MG63 (cell line): ENCODE measurements at regions not wholly inside any gene's neighbourhood (a gene's known extent, or its start where the extent isn't known, plus 50 kb on each side); places are given as distances from the start of the nearest gene placed in this dataset.

Experiments used
- DNase-seq: peaks from one replicate; pipeline ENCODE4 v3.0.0-alpha.2; 2020
- H3K27me3 ChIP-seq: fragments of 250-450 bp; sonication (Bioruptor Pico); 2 replicates; pipeline ENCODE4 v1.5.1; 2020; ENCODE audit warnings: mild to moderate bottlenecking, moderate library complexity
- H3K36me3 ChIP-seq: fragments of 250-450 bp; sonication (Bioruptor Pico); 2 replicates; pipeline ENCODE4 v1.5.1; 2020; ENCODE audit warnings: mild to moderate bottlenecking, moderate library complexity
- H3K4me3 ChIP-seq: fragments of 250-450 bp; sonication (Bioruptor Pico); 2 replicates; pipeline ENCODE4 v1.5.1; 2020; ENCODE audit warnings: mild to moderate bottlenecking, moderate library complexity
- H3K9me3 ChIP-seq: fragments of 250-450 bp; sonication (Bioruptor Pico); 2 replicates; pipeline ENCODE4 v1.5.1; 2020; ENCODE audit warnings: mild to moderate bottlenecking, moderate library complexity

DNA sequence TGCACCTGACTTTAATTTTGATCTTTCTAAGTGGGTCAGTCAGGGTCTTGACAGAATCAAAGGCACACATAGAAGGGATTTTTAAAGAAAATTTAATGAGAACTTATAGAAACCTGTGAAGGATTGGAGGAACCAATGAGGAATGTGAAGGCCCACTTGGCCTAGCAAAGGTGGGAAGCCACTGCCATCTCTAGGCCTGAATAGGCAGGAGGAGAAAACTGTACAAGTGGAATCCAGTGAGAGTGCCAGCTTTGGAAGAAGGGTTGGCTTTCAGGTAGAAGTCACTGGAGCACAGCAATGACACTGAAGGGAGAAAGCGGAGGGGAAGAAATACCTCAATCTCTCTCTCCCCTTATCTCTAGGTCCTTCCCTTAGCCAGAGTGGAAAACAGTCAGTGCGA is 380.7 kb upstream of the KCNMB2 start:
- 0 out of 2 replicates have a peak, but pooled peaks cover 2% of the 10 kb centered on the region for H3K9me3 ChIP-seq
- DNase-seq: no peak
- no peaks in the 10 kb centered on the region for H3K27me3 ChIP-seq
- no peak overlapping the region for H3K4me3 ChIP-seq
- no peaks in the 10 kb centered on the region for H3K36me3 ChIP-seq

DNA sequence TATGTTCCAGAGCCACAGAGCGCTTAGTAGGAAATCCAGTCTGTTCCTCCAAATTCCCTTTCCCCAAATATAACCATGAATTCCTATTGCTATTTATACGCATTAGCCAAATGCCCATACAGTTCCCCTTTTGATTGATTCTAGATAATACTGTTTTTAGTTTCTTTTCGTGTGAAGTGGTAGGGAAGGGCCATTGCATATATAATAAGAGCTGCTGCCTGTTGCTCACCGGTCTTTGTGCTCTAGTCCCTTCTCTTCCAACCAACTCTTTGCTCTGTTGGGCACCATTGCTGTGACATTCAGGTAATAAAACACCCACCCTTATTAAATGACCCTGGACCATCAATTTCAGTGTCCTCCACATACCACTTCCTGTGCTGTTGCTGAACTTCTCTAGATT is 379.9 kb upstream of the KCNMB2 start:
- Histone ChIP-seq H3K4me3 (no peak overlapping the region), H3K36me3 (no peaks in the 10 kb centered on the region), H3K9me3 (0 out of 2 replicates have a peak, but pooled peaks cover 2% of the 10 kb centered on the region), H3K27me3 (no peaks in the 10 kb centered on the region)
- no peak for DNase-seq

DNA sequence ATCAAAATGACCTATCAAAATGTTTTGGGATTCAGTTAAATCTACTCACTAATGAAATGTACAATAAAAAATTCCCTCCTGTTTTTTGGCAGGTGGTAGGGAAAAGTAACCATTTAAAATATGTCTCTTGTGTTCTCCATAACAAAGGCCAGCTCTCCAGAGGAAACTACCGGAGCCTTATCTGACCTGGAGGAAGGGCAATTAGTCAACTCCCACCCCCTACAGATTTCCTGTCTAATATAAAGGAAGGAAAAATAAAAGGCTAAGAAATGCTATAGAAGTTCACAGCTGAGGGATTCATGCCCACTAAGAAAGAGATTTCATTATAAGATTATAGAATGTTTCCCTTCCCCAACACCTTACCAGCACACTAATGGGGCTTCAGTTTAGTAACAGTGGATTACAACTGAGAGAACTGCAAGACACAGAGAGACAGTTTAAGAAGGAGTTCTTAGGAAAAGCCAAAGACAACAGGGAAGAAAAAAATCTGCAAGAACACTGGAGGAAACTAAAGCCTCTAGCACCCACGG is 376.5 kb upstream of the KCNMB2 start:
- 0 out of 2 replicates have a peak, but pooled peaks cover 2% of the 10 kb centered on the region for H3K9me3 ChIP-seq
- DNase-seq: no peak
- no peak overlapping the region for H3K4me3 ChIP-seq
- H3K36me3 ChIP-seq: no peaks in the 10 kb centered on the region
- H3K27me3 ChIP-seq: no peaks in the 10 kb centered on the region

DNA sequence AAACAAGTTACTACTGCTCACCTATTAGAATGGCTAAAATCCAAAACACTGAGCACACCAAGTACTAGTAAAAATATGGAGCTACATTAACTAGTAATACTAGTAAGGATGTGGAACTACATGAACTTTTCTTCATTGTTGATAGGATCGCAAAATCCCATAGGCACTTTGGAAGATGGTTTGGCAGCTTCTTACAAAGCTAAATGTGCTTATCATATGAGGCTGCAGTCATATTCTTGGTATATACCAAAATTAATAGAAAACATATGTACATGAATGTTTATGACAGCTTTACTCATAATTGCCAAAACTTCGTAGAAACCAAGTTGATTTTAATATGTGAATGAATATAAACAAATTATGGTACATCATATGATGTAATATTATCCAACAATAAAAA is 366.8 kb upstream of the KCNMB2 start:
- Histone ChIP-seq H3K27me3 (no peaks in the 10 kb centered on the region), H3K9me3 (no peaks in the 10 kb centered on the region), H3K4me3 (no peak overlapping the region), H3K36me3 (no peaks in the 10 kb centered on the region)
- no peak for DNase-seq

DNA sequence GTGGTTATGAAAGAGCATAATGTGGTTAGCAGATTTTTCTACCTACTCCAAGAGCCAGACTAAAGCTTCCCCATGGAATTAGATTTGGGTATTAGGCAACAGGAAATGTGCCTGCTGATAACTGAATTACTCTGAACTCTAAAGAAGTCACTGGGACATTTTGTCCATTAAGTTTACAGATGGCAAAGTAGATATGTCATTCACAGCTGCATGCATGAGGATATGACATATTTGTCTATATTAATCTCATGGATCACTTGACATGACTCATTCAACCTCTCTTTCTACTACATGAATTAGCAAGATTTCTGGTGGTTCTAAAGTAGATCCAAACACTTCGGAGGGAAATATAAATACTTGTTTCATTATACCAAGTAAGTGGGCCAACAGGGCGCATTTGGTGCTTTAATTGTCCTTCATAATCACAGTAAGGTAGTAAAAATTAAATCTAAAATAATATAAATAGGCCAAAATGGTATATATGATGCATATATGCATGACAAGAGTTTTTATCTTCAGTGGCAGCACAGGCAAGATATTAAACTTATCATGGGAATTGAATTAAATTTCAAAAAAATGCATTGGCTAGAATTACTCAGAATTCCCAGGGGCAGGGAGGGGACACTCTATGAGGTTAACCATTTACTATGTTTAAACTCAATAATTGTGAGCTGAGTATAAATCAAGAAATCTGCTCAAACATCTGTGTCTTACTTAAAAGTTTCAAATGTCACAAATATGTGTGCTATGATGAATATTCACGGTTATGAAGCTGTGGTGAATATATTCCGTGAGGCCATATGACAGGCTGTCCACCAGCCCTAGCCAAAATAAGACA is 365.3 kb upstream of the KCNMB2 start:
- H3K9me3 ChIP-seq: no peaks in the 10 kb centered on the region
- DNase-seq: no peak
- no peak overlapping the region for H3K4me3 ChIP-seq
- no peaks in the 10 kb centered on the region for H3K27me3 ChIP-seq
- H3K36me3 ChIP-seq: no peaks in the 10 kb centered on the region

DNA sequence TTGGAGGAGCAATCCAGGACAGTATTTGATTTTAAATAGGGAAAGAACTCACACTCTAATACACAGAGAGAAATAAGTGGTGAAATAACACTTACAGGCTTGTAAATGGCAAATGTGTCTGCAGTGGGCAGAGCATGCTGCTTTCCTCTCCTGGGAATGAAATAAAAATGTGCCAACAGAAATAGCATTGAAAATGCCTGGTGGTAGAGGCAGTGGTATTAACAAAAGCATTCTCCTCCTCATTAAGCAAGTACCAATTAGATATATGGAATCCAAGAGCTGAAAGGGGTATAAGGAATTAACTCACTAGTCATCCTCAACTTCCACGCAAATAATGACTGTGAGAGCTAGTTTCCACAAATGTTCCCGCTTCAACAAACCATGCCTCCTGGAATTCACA is 364.1 kb upstream of the KCNMB2 start:
- DNase-seq: no peak
- no peaks in the 10 kb centered on the region for H3K27me3 ChIP-seq
- H3K4me3 ChIP-seq: no peak overlapping the region
- H3K36me3 ChIP-seq: no peaks in the 10 kb centered on the region
- H3K9me3 ChIP-seq: no peaks in the 10 kb centered on the region

DNA sequence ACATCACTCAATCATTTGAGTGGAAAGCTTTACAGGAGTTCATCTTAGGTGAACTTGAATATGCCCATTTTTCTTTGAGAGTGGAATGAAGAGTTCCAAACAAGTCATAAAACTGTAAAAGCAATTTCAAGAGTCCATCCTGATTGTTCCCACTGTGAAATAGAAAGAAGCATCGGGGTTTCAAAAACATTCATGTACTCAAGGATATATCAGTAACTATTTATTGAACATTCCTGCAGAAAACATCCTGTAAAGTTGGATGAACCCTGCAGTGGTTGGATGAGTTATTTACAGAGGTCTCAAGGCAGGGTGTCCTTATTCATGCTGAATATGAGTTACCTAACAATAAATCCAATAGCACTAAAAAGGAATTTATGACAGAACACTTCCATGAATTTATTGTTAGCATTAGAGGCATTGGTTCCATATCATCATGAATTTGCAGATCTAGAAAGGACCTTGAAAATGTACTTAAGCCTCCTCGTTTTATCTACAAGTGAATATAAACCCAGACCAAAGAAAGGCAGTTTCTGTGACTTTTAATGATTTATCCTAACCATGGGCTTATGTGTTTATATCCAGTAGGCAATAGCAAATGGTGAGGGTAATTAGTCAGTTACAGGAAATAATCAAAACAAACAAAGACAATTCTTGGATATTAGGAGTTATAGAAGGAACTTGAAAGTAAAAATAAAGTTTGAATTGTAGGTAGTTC is 361.9 kb upstream of the KCNMB2 start:
- DNase-seq: no peak
- Histone ChIP-seq H3K4me3 (no peak overlapping the region), H3K9me3 (no peaks in the 10 kb centered on the region), H3K27me3 (no peaks in the 10 kb centered on the region), H3K36me3 (no peaks in the 10 kb centered on the region)

DNA sequence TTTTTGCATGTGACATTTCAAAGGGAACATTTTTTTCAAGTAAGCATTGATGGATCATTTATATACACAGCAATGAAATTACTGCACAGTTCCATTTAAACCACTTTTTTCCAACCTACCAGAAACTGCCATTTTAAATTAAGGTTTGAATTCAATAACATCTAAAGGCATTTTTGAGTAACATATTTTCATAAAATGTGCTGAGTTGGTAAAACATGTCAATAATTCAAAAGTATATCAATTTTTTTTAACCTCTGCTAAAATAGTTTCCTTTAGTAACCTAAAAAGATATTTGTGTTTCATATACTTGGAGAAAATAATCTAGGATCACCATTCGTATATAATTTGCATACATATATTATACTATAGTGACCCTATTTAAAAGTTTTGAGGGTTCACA is 355.1 kb upstream of the KCNMB2 start:
- H3K36me3 ChIP-seq: no peaks in the 10 kb centered on the region
- no peak overlapping the region for H3K4me3 ChIP-seq
- no peak for DNase-seq
- no peaks in the 10 kb centered on the region for H3K27me3 ChIP-seq
- H3K9me3 ChIP-seq: no peaks in the 10 kb centered on the region

DNA sequence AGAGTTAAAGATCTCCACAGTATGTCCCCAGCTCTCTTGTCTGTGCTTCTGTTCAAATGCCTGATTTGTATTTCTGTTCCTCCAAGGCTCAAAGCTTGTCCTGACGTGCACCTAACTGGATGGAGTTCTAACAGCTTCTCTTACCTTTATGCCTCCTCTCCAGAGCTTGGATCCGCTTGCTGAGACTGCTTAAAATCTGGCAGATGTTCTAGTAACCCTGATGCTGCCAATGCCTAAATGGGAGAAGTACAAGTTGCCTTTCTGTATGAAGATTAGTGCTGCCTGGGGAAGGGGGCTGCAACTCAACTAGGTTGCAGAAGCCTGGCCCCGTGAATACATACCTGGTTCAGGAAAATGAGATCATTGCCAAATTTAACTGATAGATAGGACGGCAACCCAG is 354.5 kb upstream of the KCNMB2 start:
- no peak for DNase-seq
- no peaks in the 10 kb centered on the region for H3K36me3 ChIP-seq
- H3K4me3 ChIP-seq: no peak overlapping the region
- no peaks in the 10 kb centered on the region for H3K9me3 ChIP-seq
- no peaks in the 10 kb centered on the region for H3K27me3 ChIP-seq

DNA sequence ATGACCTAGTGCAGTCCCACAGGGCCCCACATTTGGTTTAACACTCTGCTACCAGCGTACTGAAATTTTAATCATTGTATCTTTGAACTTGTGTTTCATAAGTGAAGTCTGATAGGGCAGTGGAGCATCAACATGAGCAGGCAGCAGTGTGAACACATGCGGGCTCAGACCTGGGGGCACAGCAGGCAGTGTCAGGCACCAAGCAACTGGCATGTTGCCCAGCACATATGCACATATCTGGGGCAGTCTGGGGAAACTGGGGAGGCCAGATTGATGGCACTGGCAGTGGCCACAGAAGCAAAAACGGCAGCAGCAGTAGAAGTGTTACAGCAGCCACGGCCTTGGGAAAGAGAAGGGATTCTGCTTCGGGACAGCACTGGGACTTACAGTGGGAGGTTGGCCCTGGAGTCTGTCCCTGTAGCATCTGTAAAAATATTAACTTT is 353.9 kb upstream of the KCNMB2 start:
- DNase-seq: no peak
- Histone ChIP-seq H3K27me3 (no peaks in the 10 kb centered on the region), H3K9me3 (no peaks in the 10 kb centered on the region), H3K36me3 (no peaks in the 10 kb centered on the region), H3K4me3 (no peak overlapping the region)

DNA sequence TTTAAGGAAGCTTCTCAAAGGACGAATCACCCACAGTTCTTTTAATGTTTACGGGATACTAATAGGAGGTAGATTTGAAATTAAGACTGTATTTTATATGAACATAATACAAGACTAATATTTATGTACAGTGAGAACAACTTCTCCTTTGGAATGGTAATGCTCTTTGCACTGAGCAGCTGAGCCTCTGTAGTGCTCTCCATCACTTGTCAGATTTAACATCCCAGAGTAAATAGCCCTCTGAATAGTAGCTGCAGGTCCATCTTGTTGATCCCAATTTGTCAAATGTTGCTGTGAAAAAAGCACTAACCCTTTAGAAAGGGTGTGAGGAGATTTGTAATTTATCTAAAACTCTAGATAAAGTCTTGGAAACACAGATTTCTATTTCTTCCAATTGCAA is 351.4 kb upstream of the KCNMB2 start:
- Histone ChIP-seq H3K36me3 (no peaks in the 10 kb centered on the region), H3K4me3 (no peak overlapping the region)
- no peak for DNase-seq

DNA sequence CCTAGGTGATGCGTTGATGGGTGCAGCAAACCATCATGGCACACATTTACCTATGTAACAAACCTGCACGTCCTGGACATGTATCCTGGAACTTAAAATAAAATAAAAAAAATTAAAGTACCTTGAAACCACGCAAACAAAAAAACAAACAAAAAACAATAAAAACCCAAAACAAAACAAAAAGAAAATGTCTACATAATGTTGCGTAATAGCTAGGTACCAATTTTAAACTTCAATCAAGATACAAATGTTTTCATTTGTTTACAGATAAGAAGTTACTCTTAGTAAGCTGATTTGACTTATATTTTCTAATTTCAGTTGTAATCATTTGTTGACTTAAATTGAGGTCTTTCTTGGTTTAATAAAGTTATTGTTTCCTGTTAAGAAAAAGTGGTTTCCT is 349.6 kb upstream of the KCNMB2 start:
- no peak for DNase-seq
- H3K27me3 ChIP-seq: no peaks in the 10 kb centered on the region
- no peaks in the 10 kb centered on the region for H3K36me3 ChIP-seq
- no peak overlapping the region for H3K4me3 ChIP-seq
- no peaks in the 10 kb centered on the region for H3K9me3 ChIP-seq

More for the DNA sequence above, 351.4 kb upstream of the KCNMB2 start:
- Histone ChIP-seq H3K9me3 (no peaks in the 10 kb centered on the region), H3K27me3 (no peaks in the 10 kb centered on the region)

DNA sequence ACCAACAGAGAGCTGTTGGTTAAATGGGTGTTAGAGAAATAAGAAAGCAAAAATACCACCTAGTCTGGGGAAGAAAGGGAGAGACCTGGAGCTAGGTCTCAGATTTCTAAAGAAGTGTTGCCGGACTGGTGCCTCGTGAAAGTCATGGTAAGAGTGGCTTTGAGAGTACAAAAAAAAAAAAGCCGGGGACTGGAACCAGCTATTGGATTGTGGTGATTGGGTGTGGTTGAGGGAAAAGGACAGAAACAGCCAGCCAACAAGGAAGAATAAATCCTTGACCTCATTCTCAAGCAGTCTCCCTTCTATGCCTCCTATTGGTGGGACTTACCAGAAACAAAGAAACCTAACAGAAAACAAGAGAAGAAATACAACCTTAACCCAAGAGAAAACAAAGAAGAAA is 346.4 kb upstream of the KCNMB2 start:
- no peak for DNase-seq
- Histone ChIP-seq H3K27me3 (no peaks in the 10 kb centered on the region), H3K9me3 (no peaks in the 10 kb centered on the region), H3K4me3 (no peak overlapping the region), H3K36me3 (no peaks in the 10 kb centered on the region)

DNA sequence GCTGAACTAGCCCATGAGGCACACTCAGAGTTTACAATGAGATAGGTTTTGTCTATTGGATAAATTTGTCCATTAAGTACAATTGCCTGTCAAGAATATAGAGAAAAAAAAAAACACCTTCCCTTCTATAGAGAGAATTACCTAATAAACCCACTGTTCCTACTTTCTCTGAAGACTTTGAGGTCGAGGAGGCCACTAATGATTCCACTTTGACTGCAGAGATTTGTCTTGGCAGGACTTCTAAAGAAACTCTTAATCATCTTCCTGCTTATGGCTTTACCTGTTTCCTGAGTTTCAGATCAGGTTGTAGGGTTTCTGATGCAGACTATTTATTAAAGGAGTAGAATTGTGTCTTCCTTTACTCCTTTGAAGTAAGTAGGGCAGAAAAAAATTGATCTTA is 342.4 kb upstream of the KCNMB2 start:
- no peak overlapping the region for H3K4me3 ChIP-seq

DNA sequence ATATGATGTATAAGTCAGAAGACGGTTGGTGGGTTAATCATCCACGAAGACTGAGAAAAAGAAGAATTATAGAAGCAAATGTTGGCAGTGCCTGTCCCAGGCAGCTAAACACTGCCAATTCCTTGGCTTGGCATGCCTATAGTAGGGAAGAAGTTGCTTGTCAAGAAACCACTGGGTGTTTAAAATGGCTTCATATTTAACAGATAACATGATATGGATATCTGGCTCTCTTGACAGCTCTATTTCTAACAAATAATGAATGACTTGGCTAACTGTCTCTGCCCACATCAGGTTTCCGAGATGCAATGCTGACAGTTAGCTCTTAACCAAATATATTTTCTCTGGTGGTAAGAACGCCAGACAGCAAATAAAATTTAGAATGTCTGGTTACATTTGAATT is 341.7 kb upstream of the KCNMB2 start:
- no peak overlapping the region for H3K4me3 ChIP-seq
- H3K36me3 ChIP-seq: no peaks in the 10 kb centered on the region
- H3K9me3 ChIP-seq: no peaks in the 10 kb centered on the region
- DNase-seq: peak; percentile 22
- no peaks in the 10 kb centered on the region for H3K27me3 ChIP-seq

More for the DNA sequence above, 342.4 kb upstream of the KCNMB2 start:
- Histone ChIP-seq H3K9me3 (no peaks in the 10 kb centered on the region), H3K36me3 (no peaks in the 10 kb centered on the region), H3K27me3 (no peaks in the 10 kb centered on the region)
- DNase-seq: no peak

DNA sequence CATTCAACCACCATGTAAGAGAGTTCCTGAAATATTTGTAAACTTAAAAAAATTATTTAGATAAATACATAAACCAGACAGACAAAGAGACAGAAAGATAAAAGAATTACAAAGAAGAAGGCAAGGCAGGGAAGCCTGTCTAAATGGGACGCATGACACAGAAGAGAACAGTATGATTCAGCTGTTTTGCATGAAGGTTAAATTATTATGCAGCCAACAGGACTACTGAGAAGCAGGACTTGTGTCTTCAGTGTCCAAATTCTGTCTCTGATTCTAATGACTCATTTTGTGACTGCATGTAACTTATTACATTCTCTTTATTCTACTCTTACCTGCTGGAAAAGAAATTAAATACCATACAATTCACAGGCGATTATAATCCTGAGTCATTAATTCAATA is 340.4 kb upstream of the KCNMB2 start:
- Histone ChIP-seq H3K9me3 (no peaks in the 10 kb centered on the region), H3K36me3 (no peaks in the 10 kb centered on the region), H3K4me3 (no peak overlapping the region), H3K27me3 (no peaks in the 10 kb centered on the region)
- no peak for DNase-seq

DNA sequence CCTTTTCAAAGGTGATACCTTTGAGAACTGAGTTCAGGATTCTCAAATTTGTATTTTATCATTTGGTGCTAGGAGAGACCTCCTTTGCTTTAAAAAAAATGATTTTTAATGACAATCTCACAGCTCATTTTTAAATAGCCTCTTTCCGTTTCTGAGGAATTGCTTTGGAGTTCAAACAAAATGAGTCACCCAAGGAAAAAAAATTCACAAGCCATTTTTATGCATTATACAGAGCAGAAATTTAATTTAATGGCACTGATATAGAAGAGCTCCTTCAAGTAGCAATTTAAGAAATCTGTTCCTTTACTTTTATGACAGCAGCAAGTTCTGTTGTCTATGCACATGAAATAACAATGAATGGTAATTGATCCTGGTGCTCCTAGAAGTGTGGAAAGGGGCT is 337.9 kb upstream of the KCNMB2 start:
- H3K4me3 ChIP-seq: no peak overlapping the region
- H3K9me3 ChIP-seq: no peaks in the 10 kb centered on the region
- H3K36me3 ChIP-seq: no peaks in the 10 kb centered on the region
- H3K27me3 ChIP-seq: no peaks in the 10 kb centered on the region
- no peak for DNase-seq

DNA sequence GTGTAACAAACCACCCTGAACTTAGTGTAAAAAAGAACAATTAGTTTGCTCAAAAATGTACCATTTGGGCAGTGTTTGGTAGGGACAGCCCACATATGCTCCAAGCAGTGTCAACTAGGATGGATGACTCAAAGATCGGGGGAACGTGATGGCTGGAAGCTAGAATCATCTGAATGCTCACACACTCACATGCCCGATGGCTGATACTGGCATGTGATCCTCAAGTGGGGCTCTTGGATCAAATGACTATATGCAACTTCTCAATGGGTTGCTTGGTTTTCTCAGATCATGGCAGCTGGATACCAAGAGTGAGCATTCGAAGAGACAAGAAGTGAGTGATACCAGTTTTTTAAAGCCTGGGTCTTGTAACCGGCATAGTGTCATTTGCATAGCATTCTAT is 335.9 kb upstream of the KCNMB2 start:
- Histone ChIP-seq H3K9me3 (no peaks in the 10 kb centered on the region), H3K4me3 (no peak overlapping the region), H3K36me3 (no peaks in the 10 kb centered on the region), H3K27me3 (no peaks in the 10 kb centered on the region)
- DNase-seq: no peak
